HG02970 (cell line): ENCODE measurements at regions not wholly inside any gene's neighbourhood (a gene's known extent, or its start where the extent isn't known, plus 50 kb on each side); places are given as distances from the start of the nearest gene placed in this dataset.

Source experiments
- ATAC-seq: cut with Tn5 transposase; IDR thresholded peaks from one replicate; pipeline ENCODE4 v1.9.1; 2021; ENCODE audit warnings: mild to moderate bottlenecking, moderate library complexity, moderate number of reproducible peaks; ENCODE audit not compliant: unreplicated experiment, low FRiP score

DNA sequence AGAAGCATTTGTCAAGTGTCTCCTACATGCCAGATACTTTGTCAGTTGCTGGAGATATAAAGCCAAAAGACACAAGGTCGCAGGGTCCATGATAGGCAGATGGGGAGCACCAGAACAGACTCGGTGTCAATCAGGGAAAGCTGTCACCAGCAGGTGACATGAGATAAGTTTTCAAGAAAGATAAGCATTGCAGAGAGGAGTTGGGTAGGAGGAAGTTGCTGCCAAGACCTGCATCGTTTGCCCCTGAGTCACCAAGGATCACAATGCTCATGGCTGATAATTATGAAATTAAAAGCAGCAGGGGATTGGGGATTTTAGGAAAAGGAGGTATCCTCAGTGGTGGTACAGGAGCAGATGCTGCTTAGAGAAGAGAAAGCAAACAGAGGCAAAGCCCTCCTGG, 551.1 kb upstream of the CDH11 start:
- no peak for ATAC-seq

GRCh38 chr16:65671071-65671470, 549.2 kb upstream of the CDH11 start:
- no peak for ATAC-seq

DNA sequence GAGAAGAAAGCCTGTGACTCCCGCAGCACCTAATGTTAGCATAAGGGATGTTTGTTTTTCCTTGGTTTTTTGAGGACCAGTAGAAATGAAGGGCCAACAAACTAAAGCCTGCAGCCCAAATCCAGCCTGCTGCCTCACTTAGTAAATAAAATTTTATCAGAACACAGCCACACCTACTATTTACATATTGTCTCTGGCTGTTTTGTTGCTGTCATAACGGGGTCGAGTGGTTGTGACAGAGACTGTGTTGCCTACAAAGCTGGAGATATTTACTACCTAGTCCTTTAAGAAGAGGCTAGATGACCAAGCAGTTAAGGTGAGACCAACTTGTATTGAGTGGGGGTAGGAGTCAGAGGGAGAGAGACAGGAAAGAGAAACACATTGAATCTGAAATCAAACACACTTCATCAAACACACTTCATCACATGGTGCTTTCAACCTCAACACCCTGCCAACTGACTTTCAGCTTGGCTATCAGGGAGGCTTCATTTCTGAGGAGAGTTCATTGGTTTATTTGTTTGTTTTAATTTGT, 546.3 kb upstream of the CDH11 start:
- no peak for ATAC-seq

DNA sequence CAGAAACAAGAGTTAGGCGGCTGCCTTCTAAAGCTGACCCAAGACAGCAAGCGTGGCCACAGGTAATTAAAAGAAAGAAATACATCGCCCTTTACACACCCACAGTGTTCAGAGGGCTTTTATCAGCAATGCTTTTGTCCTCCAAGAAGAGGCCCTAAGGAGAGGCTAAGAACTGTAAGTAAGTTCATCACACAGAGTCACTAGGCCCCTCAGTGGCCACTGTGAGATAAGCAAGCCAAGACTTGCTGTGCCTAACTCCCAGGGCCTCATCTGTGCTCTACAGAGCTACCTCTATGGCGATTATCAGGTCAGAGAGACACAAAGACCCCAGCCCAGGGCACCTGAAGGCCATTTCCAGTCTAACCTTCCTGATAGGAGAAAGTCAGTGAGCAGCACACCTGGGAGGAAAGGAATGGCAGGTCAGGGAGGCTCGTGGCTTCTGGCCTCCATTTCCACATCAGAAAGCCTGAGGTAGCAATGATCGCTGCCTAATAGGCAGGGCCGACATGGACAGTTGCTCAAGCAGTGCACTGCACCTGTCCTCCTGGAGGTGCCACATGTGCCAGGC, 545.2 kb upstream of the CDH11 start:
- ATAC-seq, result no peak

GRCh38 chr16:65666132-65666941, 544.5 kb upstream of the CDH11 start:
- ATAC-seq, result no peak

DNA sequence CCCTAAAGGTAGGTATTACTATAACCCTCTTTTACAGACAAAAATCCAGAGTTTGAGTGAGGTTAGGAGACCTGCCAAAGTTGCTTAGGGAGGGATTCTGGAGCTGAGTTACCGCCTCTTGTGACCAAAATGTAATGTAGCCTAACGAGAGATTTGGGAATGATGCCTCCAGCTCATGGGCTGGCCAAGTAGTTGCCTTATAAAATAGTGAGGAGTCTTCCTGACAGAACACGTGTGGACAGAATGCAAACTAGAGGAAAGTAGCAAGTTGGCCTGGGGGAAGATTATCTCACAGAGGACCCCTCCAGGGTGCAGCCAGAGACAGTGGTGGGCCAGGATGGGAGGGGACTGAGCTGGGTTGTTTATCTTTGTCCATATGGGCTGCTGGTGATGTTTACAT, 543.7 kb upstream of the CDH11 start:
- ATAC-seq, result no peak

DNA sequence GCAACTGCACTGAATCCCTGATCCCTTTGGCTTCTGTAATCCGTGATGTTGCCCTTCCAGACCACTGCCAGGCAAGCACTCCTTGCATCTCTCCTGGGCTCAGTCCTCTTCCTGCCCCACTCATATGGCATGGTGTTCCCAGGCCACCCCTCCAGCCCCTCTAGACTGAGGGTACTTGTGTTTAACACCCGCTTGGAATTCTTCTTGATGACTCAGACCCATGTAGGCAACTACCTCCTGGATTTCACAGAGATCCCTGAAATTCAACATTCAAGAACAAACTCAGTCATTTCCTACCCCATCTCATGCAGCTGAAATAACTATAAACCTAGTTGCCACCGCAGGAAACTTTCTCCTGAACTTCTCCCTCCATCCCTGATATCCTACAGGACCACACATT, 541.9 kb upstream of the CDH11 start:
- ATAC-seq, result no peak

GRCh38 chr16:65662256-65662655, 540.4 kb upstream of the CDH11 start:
- ATAC-seq, result no peak

- ATAC-seq, result no peak
These were observed 539.7 kb upstream of the CDH11 start for GRCh38 chr16:65661558-65661957.

- no peak for ATAC-seq
These were observed 538.5 kb upstream of the CDH11 start for GRCh38 chr16:65660390-65660789.

DNA sequence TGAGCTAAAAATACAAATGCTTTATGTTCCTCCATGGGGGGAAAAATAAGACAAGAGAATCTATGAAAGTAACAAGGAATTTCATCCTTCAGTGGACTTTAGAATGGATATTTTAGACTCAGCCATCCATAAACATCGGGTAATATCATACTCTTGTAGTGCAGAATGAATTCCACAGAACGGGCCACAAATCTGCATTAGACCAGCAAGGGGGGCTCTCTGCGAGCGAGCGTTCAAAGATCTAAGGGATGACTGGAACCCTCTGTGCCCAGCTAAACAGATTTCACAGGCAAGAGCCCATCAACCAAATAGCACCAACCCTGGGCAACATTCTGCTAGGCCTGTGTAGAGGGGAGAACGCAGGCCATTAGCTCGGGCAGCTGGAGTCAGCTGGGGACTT, 537.9 kb upstream of the CDH11 start:
- ATAC-seq, result no peak

DNA sequence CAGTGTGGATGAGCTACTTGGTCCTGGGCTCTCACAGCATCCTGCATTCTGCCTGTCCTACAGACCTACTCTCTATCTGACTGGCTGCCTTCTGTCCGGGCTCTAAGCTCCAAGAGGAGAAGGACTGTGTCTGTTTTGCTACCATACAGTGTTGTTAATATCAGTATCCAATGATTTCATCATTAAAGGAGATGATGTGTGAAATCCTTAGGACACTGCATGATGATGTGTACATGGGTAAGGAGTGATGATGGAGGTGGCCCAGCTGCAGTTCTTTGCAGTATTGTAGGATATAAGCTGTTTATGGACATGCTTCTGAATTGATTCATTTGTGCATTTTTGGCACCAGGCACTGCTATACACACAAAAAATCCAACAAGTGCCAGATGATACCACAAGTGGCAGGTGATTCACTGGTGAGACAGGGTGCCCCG, 536.9 kb upstream of the CDH11 start:
- ATAC-seq, result no peak

DNA sequence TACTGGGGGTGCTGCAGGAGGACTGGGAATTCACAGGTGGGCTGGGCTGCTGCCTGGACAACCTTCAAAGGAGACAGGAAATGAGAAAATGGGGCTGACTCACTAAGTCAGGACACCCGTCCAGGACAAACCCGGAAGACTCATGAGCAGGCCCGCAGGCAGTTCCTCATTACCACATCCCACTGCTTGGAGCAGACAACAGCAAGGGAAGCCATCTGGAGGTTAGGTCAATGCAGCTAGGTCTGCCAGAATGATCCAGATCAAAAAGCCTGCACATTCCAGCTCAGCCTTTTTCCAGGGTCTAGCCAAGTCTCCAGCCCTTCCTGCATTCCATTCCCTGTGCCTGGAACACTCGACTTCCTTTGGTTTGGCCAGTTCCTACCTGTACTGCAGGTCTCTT, 536.5 kb upstream of the CDH11 start:
- no peak for ATAC-seq

GRCh38 chr16:65657556-65657955, 535.7 kb upstream of the CDH11 start:
- ATAC-seq, result no peak

- no peak for ATAC-seq
These were observed 535.2 kb upstream of the CDH11 start for GRCh38 chr16:65657071-65657494.

GRCh38 chr16:65655802-65656201, 533.9 kb upstream of the CDH11 start:
- no peak for ATAC-seq

DNA sequence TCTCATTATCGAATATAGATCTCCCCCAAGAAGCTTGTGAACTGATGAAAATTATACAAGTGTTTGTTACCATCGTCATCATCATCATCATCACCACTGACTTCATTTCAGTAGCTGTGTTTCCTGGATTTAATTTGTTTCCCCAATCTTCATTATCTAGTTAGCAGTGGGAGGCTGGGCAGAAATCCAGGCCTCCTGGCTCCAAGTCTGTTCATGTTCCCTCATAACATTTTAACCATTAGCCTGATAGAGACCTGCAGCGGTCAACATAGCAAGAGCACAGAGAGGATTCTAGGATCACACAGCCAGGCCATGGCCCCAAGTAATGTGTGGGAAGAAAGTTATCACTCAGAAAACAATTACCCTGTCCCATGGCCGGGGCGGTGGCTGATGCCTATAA, 526.2 kb upstream of the CDH11 start:
- ATAC-seq, result no peak

DNA sequence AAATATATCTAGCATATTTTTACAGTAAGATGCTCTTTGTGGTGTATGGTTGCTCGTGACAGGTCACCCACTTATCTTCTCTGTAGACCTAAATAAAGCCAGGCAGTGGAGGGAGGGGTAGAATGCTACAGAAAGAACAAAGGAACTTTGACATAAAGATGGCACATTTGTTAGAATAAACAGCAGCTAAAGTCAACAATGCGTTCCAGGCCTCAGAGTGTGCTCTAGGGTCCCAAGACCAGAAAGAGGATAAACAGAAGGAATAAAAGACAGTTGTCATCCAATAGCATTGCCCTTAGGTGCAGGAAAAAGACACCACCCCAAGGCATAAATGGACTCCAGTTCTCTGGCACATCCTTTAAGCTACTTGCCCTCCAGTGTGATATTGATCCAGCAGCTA, 523.0 kb upstream of the CDH11 start:
- ATAC-seq, result no peak

GRCh38 chr16:65641762-65642289, 520.0 kb upstream of the CDH11 start:
- no peak for ATAC-seq

DNA sequence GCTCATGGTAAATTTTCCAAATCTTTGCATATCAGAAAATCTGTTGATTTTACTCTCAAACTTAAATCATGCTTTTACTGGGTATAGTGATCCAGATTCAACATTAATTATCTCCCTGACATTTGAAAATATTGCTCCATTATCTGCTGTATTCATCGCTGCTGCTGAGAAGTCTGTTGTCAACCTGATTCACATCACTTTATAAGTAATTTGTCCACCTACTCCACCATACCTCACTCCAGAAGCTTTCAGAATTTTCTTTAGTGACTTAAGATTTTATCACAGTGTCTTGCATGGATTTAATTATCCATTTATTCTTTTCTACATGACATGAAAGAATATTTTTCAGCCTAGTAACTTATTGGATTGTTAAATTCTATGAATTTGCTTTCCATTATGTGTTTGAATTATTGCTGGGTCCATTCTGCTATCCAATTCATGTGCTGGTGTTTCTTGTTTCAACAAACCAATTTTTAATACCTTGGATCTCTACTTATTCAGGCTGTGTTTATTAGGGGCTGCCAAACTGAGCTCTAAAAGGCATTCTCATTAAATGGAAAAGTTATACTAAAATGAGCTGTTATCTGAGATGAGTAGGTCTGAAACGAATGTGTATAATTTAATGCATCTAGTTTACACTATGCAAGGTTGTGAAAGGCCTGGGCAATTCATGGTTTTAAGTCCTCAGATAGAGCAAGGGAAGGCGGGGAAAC, 519.3 kb upstream of the CDH11 start:
- no peak for ATAC-seq

DNA sequence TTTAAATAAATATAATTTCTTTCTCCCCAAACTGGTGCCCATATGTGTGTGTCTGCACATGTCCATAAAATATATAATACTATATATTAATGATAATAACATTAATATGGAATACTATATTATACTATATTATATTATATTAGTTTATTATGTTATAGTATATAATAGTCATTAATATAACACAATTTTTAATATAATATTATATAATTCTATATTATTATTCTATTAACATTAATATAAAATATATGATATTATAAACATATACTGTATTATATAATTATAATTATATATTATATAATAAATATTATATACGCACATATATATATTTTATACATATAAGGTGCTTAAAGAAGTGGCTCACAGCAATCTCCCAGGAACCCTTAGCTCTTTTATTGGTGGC, 513.0 kb upstream of the CDH11 start:
- ATAC-seq, result no peak
